CD4-positive, alpha-beta T cell treated with Interleukin-6 at 100 ng/mL for 8 hours (primary cell): ENCODE measurements at regions not wholly inside any gene's neighbourhood (a gene's known extent, or its start where the extent isn't known, plus 50 kb on each side); places are given as distances from the start of the nearest gene placed in this dataset.

Experiments used
- DNase-seq: peaks from one replicate; pipeline ENCODE4 v3.0.0-alpha.2; 2020; ENCODE audit warnings: mixed read lengths, low spot score

DNA sequence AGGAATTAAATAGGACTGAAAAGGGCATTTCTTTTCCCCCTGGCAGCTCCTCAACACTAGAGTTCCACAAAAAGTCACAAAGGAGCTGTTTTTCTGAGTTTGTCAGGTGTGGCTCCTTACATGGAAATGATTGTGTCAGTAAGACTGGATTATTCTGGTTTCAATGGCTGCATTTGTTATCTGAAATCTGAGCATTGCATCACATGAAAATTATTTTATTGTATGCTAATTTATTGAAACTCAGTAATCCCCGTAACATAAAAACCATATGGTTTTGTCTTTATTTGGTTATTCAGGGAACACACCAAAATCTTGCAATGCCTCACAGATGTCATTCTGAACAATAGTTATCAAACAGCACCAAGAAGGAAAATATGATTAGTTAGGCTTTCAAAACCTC, 439.7 kb upstream of the TNP1 start:
- no peak for DNase-seq

DNA sequence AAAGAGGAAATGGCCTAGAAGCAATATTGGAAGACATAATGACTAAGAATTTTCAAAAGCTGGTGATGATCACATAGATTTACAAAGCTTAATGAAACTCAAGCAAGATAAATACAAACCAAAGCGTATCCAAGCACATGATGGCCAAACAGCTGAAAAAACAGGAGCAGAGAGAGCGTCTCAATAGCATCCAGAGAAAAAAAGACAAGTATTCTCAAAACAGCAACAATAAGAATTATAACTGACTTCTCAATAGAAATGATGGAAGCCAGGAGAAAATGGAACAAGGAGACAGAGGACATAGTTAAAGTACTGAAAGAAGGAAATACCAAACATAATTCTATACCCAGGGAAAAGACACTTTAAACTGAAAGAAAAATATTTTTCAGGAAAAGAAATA, 437.2 kb upstream of the TNP1 start:
- no peak for DNase-seq

DNA sequence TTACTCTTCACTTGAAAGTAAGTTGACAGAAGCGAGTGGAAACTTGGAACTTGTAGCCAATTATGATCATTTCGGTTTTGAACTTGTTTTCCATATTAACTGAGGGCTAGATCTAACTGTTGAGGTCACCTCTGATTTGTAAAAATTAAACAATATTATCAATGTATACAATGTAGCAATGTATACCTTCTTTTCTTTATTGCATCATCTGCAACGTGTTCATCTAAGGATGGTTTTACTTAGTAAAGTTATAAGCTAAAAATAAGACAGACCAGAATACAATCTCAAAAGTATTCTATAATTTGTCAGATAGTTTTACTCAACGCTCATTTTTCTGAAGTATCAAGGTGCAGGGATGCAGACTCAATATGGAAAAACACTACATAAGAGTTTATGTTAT, 435.0 kb upstream of the TNP1 start:
- no peak for DNase-seq

DNA sequence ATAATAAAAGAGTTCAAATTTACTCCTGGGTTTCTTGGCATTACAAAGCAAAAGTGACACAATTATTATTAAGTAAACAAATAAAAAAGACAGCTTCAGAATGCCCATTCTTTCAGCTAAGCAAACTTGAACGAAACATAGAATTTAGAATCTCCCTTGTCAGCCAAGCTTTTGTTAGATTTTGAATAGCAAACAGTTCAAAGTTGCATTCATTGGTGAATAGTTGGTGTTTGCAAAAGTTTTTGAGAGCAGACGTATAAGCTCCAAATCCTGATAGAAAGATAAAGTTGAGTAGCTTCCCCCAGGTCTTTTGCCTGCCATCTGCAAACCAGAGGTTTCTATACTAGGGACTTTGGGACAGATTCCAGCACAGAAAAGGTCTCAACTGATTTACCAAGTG, 434.3 kb upstream of the TNP1 start:
- no peak for DNase-seq

DNA sequence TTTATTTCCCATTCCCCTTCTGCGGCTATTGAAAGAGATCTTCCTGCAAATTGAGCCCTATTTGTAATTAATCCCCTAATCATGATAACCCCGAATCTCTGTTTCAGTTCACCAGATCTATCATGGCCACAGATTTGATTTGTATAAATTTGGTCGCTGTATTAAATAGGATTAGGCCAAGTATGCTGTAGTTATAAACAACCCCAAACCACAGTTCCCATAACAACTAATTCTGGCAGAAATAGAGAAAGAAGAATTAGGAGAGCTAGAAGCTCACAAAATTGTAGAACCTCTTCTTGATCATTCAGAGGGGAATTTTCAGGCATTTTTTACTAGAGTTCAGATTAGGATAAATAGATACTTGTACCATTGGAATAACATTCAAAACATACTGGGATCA, 433.7 kb upstream of the TNP1 start:
- DNase-seq = no peak

DNA sequence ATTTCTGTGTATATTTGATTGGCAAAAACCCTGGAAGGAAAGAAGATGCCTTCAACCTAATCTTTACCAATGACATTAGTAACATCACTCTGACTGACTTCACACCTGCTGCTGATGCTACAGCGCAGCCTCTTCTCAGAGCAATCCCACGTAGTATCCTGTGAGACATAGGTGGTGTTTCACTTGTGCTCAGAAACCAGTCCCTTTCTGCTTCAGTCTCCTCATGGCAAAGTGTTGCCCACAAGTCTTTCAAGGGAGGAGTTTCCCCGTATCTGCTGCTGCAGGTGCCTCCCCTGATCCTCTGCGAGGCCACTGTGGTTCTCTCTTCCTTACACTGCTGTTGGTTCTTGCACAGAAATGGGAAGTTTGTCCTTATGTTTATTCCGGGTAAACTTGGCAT, 433.2 kb upstream of the TNP1 start:
- DNase-seq = no peak

DNA sequence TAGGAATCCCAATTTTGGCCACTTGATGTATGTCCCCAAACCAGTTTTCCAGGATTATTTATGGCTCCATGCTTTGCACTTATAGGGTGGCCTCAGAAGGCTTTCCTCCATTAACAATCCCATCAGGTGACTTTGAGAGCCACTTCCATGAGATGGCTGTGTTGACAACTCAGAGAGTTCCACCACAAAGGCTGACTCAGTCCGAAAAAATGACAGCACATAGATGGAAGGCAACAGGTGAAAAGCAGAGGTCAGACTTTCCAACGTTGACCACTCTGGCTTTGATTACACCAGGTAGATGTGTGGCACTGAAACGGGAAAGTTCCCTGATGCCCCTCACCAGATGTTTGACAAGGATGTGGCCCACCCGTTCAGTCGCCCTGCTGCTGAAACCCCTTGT, 431.4 kb upstream of the TNP1 start:
- DNase-seq = no peak

DNA sequence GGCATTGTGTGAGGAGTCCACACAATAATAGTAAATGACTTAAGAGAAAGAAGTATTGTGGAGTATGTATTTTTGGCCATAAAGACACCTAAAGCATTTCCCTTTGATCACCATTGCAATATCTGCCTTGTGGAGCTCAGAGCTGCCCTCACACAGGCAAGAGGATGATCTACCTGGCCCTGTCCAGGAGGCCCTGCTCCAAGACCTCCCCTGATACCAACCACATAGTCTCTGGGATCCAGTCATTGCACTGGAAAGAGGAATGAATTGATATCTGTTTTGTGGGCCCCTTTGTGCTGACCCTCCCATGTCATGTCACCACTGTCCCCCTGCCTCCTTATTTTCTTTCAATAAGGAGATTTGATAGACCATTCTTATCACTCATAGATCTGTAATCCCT, 430.6 kb upstream of the TNP1 start:
- DNase-seq = no peak

DNA sequence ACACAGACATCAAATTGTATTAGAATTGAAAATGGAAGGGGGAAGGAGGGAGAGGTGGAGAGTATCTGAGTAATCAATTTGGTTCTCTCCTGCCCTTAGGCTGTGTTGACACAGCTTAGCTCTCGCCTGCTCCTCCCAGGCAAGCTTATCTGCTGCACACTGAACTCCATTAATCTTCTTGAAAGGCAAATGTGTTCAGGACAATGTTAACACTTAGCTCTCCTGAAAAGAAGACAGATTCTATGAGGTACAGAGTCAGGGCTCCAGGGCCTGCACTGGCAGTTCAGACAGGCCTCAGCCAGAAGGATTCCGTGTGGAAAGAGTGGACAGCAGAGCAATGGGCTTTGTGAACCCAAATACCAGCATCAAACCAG, 430.0 kb upstream of the TNP1 start:
- no peak for DNase-seq

DNA sequence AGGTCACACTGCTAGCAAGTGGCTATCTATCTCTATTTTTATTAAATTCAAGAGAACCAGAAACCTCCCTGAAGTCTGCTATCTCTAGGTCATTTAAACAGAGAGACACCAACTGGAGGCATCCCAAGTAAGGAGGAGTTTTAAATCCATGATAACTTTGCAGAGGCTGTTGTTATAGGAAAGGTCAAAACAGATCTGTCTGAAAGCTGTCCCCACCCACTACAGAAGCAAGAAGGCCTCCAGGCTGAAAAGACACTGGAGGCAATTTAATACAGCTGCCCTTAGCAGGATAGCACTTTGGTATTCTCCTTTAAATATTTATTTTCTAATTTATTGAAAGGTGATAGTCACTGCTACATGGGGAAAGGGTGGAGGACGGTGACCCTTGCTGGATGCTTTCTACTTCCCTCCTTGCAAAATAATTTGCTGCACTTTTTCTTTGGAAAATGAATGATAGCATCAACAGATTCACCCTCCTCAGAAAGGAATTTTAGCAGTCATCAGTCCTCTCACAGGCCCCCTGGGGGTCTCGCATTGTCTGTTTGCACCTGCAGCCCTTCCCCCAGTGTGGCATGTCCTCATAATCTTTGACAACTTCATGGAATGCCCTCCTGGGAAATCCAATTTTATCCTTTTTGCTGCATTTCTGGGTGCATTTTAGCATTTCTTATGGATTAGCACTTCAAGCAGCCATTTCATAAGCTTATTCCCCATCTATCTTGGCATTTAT, 429.5 kb upstream of the TNP1 start:
- no peak for DNase-seq

DNA sequence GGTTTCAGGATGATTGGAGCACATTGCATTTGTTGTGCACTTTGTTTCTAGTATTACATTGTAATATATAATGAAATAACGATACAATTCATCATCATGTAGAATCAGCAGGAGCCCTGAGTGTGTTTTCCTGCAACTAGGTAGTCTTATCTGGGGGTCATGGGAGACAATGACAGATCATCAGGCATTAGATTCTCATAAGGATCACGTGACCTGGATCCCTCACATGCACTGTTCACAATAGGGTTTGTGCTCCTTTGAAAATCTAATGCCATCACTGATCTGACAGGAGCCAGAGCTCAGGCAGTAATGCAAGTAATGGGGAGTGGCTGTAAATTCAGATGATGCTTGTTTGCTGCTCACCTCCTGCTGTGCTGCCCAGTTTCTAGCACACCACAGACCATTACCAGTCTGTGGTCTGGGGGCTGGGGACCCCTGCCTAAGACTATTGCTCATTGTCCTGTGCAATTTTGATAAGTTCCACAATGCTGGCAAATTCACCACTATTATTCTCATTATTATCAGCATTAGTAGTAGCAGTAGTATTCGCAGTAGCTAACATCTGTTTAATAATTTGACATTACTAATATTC, 428.7 kb upstream of the TNP1 start:
- no peak for DNase-seq

DNA sequence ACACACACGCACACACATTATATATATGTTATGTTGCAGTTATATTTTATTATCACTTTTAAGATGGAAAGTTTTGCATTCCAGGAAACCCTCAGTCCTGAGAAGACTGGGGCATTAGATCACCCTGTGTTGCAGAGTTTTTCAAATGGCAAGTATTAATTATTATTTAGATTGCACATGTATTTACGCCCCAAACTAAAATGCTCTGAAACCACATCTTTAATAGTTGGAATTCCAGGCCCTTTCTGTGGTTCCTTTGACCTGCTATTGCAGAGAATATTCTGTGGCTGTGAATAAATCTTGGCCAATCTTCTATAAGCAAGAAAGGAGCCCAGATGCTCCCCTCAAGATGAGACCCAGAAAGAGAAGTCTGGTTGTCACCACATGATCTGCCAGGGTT, 427.0 kb upstream of the TNP1 start:
- DNase-seq = no peak

DNA sequence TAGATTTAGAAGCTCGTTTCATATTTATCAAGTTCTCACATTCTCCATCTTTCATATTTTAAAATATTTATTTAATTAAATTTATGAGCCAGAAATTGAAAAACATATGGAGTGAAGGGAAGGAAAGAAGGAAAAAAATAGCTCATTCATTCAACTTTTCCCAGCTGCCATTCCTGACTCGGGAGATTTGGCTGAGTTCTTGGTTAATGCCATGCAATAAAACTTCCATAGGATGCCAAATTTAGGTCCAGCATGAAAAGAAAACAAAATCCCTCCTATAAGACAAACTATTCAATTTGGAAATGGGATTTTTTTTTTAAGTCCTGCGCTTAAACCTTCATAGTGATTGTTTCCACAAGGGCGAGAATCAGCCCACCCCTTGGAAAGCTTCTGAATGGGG, 426.1 kb upstream of the TNP1 start:
- DNase-seq = no peak

DNA sequence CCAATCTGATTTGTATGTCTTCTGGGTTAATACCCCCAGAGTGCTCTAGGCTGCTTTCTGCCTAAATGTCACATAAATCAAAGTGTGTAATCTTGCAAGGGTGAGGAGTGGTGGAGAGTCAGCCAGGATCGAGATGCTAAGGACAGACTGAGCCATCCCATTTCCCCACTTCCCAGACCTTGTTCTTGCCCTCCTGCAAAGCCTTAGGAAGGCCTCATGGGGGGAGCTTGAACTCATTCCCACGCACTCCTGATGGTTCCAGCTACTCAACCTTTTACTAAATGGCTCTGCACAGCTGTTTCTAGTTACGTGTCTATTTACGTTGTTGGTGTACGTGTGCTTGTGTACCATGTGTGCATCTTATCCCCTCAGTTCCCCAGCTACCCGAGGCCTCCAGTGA, 423.6 kb upstream of the TNP1 start:
- no peak for DNase-seq

DNA sequence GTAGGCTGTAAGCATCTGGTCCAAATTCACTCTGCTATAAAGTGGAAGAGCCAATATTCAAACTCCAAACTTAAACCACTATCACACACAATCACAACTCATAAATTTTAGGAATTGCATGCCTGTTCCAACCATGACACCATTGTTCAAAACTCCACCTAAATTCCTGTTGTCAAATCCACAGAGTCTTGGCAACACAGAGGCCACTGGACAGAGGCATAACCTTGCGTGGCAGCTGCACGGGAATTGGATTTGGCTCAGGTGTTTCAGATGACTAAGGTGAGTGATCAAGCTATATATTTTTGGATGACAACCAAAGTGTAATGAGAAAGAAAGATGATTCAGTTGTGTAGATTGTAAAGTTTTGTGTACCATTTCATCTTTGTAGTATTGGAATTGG, 422.7 kb upstream of the TNP1 start:
- DNase-seq = no peak

DNA sequence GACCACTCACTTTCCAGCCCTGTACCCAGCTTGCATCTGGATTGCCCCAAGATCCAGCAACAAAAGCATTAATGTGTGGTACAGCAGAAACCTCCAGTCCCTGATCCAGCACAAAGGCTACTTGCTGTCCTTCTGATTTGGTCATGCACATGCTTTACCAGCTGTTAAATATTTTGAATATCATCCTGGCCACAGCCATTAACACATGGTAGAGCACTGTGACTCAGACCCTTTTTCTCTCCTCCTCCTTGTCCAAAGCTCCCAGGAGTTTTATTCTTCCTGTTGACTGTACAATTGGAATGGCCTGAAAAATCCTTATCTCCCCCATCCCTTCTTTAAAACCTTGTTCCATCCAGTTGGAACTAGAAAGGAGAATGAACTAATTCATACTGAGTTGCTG, 419.7 kb upstream of the TNP1 start:
- DNase-seq = no peak

DNA sequence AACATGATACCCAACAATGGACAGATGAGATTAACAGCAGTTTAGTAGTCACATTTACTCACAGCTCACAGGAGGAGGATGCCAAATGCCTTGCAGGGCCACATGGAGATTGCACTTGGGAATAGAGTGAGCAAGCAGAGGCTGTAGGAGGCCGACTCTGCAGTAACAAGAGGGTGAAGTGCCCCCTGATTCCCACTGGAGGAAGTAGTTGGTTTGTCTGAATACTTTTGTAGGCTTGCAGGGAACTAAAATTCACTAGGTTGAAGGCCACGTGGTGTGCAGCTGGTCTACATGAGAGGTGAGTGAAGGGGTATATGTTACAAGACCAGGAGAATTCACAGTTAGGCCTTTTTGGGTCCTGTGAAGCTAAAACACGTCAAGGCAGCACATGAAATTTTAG, 419.3 kb upstream of the TNP1 start:
- DNase-seq = no peak

DNA sequence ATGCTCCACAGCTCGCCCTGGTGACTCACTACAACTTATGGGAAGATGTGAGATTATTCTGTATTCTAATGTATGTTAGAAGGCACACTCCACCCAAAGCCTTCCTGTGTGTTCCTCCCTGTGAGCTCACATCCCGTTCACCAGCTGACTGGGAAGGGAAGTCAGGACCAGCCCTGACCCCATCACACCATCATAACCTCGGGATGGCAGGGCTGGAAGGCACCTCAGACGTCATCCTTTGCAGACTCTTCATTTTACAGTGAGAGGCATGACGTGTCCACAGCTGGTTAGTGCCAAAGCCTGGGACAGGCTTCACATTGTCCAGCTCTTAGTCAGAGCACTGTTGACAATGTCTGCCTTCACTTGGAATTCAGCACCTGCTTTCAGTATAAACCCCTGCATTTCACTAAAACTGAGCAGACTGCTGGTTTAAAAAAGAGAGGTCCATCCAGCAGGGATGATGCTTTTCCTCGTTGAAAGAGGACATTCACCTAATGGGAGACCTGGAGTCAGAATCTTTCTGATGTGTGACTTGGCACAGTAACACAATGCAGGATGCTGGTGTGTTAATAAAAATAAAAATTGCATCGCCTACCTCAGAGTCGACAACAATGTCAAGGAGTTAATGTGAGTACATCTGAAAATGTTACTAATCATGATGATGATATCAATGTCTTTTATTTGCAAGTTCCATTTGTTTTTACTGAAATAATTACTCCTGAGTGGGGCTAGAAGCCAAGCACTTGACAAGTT, 418.0 kb upstream of the TNP1 start:
- DNase-seq = no peak

DNA sequence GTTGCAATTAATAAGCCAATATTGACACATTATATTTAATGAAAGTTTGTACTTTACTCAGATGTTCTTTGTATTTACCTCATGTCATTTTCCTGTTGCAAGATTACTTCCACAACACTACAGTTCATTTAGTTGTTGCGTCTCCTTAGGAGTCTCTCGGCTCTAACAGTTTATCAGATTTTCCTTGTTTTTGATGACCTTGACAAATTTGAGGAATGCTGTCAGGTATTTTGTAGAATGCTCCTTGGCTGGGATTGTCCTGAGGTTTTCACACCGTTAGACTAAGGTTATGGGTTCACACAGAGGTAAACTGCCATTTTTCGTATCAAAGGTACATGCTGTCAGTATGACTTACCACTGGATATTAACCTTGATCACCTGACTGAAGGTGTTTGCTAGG, 416.6 kb upstream of the TNP1 start:
- no peak for DNase-seq

DNA sequence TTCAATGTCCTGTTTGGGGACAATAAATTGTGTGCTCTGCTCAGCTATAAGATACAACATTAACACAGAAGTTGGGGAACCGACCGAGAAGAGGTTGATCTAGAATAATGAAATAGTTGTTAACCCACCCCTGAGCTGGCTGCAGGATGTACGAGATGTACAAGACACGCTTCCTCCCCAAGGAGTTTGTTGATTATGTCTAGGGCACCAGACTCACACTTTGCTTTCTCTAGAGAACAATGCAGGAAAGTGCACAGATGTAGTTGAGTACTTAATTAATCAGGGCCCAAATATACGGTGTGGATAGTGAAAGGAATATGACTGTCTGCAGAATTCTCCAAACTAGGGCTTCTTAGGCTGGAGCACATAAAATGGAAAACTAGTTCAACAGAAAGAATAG, 415.2 kb upstream of the TNP1 start:
- no peak for DNase-seq

DNA sequence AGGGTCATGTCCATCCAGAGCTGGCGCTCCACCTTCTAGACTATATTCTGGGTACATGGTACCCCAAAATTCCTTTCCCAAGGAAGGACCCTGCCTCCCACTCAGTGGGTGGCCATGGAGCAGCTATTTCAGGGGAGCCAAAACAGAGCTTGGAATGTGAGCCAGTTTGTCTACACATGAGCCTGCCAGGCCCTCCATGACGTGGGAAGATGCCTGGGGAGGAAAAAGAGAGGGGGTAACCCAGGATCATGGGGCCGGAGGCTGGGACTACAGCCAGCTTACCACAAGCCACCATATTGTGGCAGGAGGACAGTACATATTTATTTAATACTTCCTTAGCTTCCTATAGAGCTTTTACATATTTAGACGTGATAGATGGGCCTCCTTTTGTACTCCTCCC, 414.7 kb upstream of the TNP1 start:
- no peak for DNase-seq

DNA sequence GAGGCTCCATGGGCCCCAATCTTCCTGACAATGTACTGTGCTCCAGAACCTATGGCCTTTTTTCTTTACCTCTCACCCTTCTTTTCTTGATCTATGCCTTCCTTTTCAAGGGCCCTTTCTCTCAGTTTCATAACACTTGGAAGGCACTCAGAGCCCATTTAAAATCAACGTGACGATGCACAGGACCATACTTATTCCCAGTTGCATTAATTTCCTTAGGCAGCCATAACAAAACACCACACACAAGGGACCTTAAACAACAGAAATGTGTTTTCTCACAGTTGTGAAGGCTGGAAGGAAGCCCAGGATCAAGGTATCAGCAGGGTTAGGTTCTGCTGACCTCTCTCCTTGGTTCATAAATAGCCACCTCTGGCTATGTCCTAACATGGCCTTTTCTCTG, 414.0 kb upstream of the TNP1 start:
- no peak for DNase-seq

DNA sequence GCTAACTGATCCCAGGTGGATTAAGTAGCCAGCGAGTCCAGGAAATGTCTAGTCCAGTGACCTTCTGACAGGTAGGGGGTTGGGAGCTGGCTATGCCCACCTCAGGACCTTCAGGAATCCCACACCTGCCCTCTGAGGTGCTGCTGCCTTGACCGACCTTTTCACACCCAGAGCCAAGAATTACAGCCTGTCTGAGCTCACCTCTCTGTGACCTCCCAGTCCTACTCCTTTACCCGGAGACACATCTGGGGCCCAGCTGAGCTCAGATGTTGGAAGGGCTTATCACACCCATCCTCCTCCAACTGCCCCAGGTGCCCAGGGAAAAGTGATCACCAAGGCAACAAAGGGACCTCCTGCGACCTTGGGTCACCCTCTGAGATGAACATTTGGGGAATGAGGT, 413.3 kb upstream of the TNP1 start:
- no peak for DNase-seq

DNA sequence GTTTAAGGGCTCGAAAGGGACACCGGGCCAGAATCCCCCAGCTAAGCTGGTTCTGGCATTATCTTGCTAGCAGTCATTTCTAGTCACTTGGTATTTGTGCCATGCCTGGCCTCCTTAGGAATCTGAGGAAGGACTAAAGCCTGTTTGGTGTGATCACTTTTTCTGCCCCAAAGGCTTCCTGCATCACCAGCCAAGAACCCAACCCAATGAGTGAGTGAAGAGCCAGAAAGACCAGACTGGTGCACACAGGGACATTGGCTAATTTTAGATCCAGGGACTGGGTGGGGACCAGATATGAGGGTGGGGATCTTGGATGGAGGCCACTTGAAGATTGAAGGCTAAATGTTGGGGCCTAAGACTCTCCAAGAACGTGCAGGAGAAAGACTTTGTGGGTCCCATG, 411.9 kb upstream of the TNP1 start:
- no peak for DNase-seq
